ENCODE measurements at regions not wholly inside any gene's neighbourhood (a gene's known extent, or its start where the extent isn't known, plus 50 kb on each side); places are given as distances from the start of the nearest gene placed in this dataset.

DNA sequence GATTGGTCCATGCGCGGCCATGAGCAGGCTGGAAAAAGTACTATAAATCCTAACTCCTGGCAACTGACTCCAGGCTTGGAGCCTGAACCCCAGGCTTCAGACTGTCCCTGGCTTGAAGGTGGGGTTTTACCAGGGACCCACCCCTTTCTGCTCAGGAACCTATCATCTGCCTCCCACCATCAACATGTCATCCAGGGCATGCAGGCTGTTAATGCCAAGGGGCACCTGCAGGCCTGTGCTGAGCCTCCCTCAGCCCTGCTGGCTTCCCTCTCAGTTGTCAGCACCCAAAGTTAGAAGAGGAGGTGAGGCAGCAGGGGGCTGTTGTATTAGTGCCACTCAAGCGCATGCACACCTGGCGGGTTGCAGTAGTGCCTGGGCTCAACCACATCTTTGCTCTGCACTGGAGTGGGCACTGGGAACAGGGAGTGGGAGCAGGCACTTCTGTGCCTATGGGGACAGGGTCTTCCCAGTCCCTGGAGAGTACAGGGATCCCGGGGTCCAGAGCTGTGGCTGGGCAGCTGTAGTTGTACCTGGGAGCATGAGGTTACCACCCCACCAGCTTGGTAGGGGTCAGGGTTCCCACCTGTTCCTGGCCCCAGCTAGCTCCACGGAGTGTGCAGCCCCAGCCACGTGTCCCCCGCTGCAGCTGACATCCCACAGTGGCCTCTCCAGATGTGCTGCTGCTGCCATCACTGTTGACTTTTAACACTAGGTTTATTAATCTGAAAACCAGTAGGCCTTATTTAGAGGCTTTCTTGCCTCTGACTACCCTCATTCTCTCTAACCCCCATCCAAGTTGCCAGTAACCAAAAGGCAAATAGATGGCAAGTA is 306.2 kb upstream of the RIOK2 start:
- no peak for FAIRE-seq
- no peak for DNase-seq (ENCODE audit: insufficient read length, low spot score)
- TF ChIP-seq CTCF (IDR thresholded peaks at IDR 0.05; ENCODE audit: insufficient read depth, missing control alignments), result no peak

DNA sequence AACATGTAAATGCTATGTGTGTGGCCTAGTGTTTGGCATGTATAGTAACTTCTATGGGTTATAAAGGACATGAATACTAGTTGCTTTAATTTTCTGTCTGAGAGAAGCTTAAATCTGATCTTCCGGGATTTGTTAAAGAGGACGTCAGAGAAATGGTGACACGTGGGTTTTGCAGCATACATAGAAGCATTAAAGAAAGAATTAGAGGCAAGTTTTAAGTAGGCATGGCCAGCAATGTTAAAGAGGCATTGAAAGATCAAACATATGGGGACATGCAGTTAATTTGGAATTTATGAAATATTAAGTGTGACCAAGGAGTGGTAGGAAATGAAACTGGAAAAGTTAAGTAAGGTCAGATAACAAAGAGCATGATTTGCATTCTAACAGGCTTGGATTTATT is 311.4 kb upstream of the RIOK2 start:
- DNase-seq (ENCODE audit: insufficient read length, low spot score) (no peak), FAIRE-seq (no peak)
- TF ChIP-seq CTCF (IDR thresholded peaks at IDR 0.05; ENCODE audit: insufficient read depth, missing control alignments), result no peak

- no peak for FAIRE-seq
- no peak for TF ChIP-seq CTCF (IDR thresholded peaks at IDR 0.05; ENCODE audit: insufficient read depth, missing control alignments)
- DNase-seq (ENCODE audit: insufficient read length, low spot score), result no peak
Observed at GRCh38 chr5:97495301-97495700, 312.3 kb upstream of the RIOK2 start.

DNA sequence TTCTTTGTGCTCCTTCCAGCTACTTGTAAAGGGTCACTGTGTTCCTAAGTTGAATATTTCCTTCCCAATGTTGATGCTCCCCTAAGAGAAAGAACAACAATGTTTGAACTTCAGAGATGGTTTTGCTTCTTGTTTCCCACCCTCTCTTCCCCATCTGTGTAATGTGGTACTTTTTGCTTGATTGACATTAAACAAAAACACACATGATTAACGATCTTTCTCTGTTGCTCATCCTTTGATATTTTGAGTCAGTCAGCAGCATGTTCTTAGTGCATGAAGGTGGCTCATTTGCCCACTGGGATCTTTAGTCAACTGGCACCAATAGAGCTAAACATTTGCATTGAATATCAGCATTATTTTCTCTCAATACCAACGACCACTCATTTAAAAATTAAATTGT is 313.0 kb upstream of the RIOK2 start:
- DNase-seq (ENCODE audit: insufficient read length, low spot score) (no peak), FAIRE-seq (no peak)
- no peak for TF ChIP-seq CTCF (IDR thresholded peaks at IDR 0.05; ENCODE audit: insufficient read depth, missing control alignments)

GRCh38 chr5:97498657-97499056 is 315.6 kb upstream of the RIOK2 start:
- no peak for FAIRE-seq
- DNase-seq (ENCODE audit: insufficient read length, low spot score), result no peak
- no peak for TF ChIP-seq CTCF (IDR thresholded peaks at IDR 0.05; ENCODE audit: insufficient read depth, missing control alignments)

- FAIRE-seq, result no peak
- no peak for DNase-seq (ENCODE audit: insufficient read length, low spot score)
- TF ChIP-seq CTCF (IDR thresholded peaks at IDR 0.05; ENCODE audit: insufficient read depth, missing control alignments), result no peak
Observed at GRCh38 chr5:97499605-97500004, 316.6 kb upstream of the RIOK2 start.

DNA sequence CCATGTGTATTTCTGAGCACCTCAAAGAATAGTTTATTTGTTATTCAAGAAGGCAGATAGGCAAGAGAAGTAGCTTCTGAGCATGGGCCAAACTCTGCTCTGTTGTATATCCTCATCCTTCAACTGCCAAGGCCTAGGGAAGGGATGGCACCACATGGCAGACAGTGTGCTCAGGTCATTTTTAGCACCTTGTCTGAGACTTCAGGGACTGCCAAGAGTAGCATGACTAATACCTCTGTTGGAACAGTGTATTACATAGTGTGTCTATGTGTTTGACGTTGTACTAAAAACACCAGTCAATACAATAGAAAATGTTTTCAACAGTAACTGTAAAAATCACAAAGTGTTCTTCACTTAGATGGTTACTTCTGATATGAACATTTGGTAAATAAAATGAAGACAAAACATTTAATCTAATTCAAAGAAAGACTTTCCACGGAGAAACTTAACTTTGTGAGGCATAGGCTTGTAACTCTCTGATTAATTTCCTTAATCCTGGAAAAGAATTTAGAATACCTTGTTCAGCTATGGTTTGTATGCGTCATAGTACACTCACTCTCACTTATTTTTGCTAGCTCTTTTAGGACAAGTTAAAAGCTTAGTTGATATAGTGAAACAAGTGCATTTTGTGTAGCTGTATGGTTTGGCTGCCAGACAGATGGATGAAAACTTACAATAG is 318.4 kb upstream of the RIOK2 start:
- DNase-seq (ENCODE audit: insufficient read length, low spot score), result no peak
- no peak for TF ChIP-seq CTCF (IDR thresholded peaks at IDR 0.05; ENCODE audit: insufficient read depth, missing control alignments)
- FAIRE-seq, result no peak
